Fibroblast of lung (primary cell): ENCODE measurements at regions not wholly inside any gene's neighbourhood (a gene's known extent, or its start where the extent isn't known, plus 50 kb on each side); places are given as distances from the start of the nearest gene placed in this dataset.
A peak's percentile ranks its signal among the peaks of the same experiment; 100 is the strongest.

ENCODE experiments used
- DNase-seq, 2 donors: peaks; one replicate each; pipeline versions ENCODE4 v3.0.0 to v3.0.0-alpha.2; 2010; ENCODE audit warnings: low read depth in 2 of 2
- H2AFZ ChIP-seq: 2 replicates; pipeline ENCODE4 v1.5.1; 2012; ENCODE audit warnings: low read length, control low read depth, inconsistent platforms
- H3K27ac ChIP-seq: 2 replicates; pipeline ENCODE4 v1.5.1; 2011; ENCODE audit warnings: low read length, control low read depth; ENCODE audit not compliant: insufficient read depth
- H3K27me3 ChIP-seq: 2 replicates; pipeline ENCODE4 v1.5.1; 2011; ENCODE audit warnings: mild to moderate bottlenecking, low read length; ENCODE audit not compliant: control insufficient read depth, insufficient read depth
- H3K36me3 ChIP-seq: 2 replicates; pipeline ENCODE4 v1.5.1; 2011; ENCODE audit warnings: low read length; ENCODE audit not compliant: control insufficient read depth, insufficient read depth
- H3K4me1 ChIP-seq: 2 replicates; pipeline ENCODE4 v1.5.1; 2011; ENCODE audit warnings: low read length; ENCODE audit not compliant: control insufficient read depth, insufficient read depth; ENCODE audit errors: extremely low read depth
- H3K4me2 ChIP-seq: 2 replicates; pipeline ENCODE4 v1.5.1; 2011; ENCODE audit warnings: low read length, control low read depth; ENCODE audit not compliant: insufficient read depth; ENCODE audit errors: extremely low read depth
- H3K4me3 ChIP-seq, 4 experiments: fragments of 200-600 bp in 1 of 4; sonication (generic) in 1 of 4; replicated peaks in 1 of 4; 2 replicates each; pipeline ENCODE4 v1.5.1; 2011 to 2016; ENCODE audit warnings: low read length in 4 of 4, low read depth in 3 of 4, mild to moderate bottlenecking in 3 of 4, control low read depth in 2 of 4, inconsistent platforms in 1 of 4, mixed read lengths in 1 of 4; ENCODE audit not compliant: insufficient read depth in 1 of 4; ENCODE audit errors: control extremely low read depth in 1 of 4
- H3K79me2 ChIP-seq: 2 replicates; pipeline ENCODE4 v1.5.1; 2012; ENCODE audit warnings: mild to moderate bottlenecking, low read length, inconsistent platforms; ENCODE audit not compliant: control insufficient read depth, insufficient read depth
- H3K9ac ChIP-seq: 2 replicates; pipeline ENCODE4 v1.5.1; 2011; ENCODE audit warnings: mild to moderate bottlenecking, low read length, control low read depth; ENCODE audit not compliant: insufficient read depth
- H3K9me3 ChIP-seq: 2 replicates; pipeline ENCODE4 v1.5.1; 2012; ENCODE audit warnings: low read depth, low read length; ENCODE audit not compliant: control insufficient read depth, insufficient read depth
- H4K20me1 ChIP-seq: 2 replicates; pipeline ENCODE4 v1.5.1; 2011; ENCODE audit warnings: low read length; ENCODE audit not compliant: control insufficient read depth, insufficient read depth; ENCODE audit errors: extremely low read depth
- CTCF ChIP-seq, 2 donors: IDR thresholded peaks in 1 of 2; conservative IDR thresholded peaks in 1 of 2; 1 replicate in 1 of 2; 2 replicates in 1 of 2; pipeline ENCODE4 v1.5.1; 2011 to 2012; ENCODE audit warnings: low read length in 2 of 2, control low read depth in 1 of 2, inconsistent platforms in 1 of 2, low read depth in 1 of 2, mild to moderate bottlenecking in 1 of 2
- EZH2 ChIP-seq: IDR thresholded peaks from 2 replicates; pipeline ENCODE4 v1.5.1; 2012; ENCODE audit warnings: low read length, control low read depth, mild to moderate bottlenecking; ENCODE audit errors: missing control alignments

- TF ChIP-seq CTCF (conservative IDR thresholded peaks at IDR 0.05 in 1 of 2, IDR thresholded peaks at IDR 0.05 in 1 of 2; ENCODE audit: low read depth in 1 of 2, low read length in 2 of 2) (peak; percentile 20 to 78), EZH2 (no peak)
- H3K9me3 ChIP-seq: no peaks in the 10 kb centered on the region
- no peaks in the 10 kb centered on the region for H3K79me2 ChIP-seq
- peak; percentile 29 to 42 for DNase-seq
- H3K4me2 ChIP-seq: no peak overlapping the region
- no peaks in the 10 kb centered on the region for H3K4me1 ChIP-seq
- H4K20me1 ChIP-seq: no peaks in the 10 kb centered on the region
- H3K36me3 ChIP-seq: no peaks in the 10 kb centered on the region
- H2AFZ ChIP-seq: no peak overlapping the region
- H3K4me3 ChIP-seq: no peak overlapping the region
- H3K27me3 ChIP-seq: no peaks in the 10 kb centered on the region
- no peak overlapping the region for H3K27ac ChIP-seq
- H3K9ac ChIP-seq: no peak overlapping the region
Observed at GRCh38 chr12:30440826-30441602, 254.7 kb downstream of the IPO8 start.

DNA sequence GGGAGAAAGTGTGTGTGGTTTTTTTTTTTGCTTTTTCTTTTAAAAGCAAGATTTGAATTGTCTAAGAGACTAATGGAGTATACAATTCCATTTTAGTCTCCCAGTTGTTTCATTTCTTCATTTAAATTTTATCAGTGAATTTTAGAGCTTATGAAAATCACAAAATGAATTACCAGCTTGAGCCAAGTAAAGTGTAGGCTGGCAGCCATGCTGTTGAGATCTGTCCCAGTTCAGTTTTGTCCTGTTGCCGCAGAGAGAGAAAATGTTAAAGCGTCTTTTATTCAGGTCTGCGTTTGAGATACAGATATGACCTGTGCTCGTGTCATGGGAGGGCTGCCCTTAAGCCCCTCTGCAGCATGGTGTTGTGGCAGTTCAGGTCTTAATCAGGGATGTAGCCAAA lies 256.5 kb downstream of the IPO8 start:
- no peaks in the 10 kb centered on the region for H4K20me1 ChIP-seq

GRCh38 chr12:30438601-30439041 lies 257.0 kb downstream of the IPO8 start:
- no peak overlapping the region for H3K27ac ChIP-seq
- H3K9me3 ChIP-seq: no peaks in the 10 kb centered on the region
- H3K9ac ChIP-seq: no peak overlapping the region
- H2AFZ ChIP-seq: no peak overlapping the region
- no peak overlapping the region for H3K4me3 ChIP-seq
- no peaks in the 10 kb centered on the region for H3K27me3 ChIP-seq
- no peaks in the 10 kb centered on the region for H4K20me1 ChIP-seq
- no peaks in the 10 kb centered on the region for H3K36me3 ChIP-seq
- no peak overlapping the region for H3K4me2 ChIP-seq
- TF ChIP-seq CTCF (conservative IDR thresholded peaks at IDR 0.05 in 1 of 2, IDR thresholded peaks at IDR 0.05 in 1 of 2; ENCODE audit: low read depth in 1 of 2, low read length in 2 of 2) (no peak), EZH2 (no peak)
- no peaks in the 10 kb centered on the region for H3K79me2 ChIP-seq
- DNase-seq: no peak
- no peaks in the 10 kb centered on the region for H3K4me1 ChIP-seq

More for the DNA sequence above, 256.5 kb downstream of the IPO8 start:
- Histone ChIP-seq H3K79me2 (no peaks in the 10 kb centered on the region), H3K36me3 (no peaks in the 10 kb centered on the region), H3K9me3 (no peaks in the 10 kb centered on the region), H2AFZ (no peak overlapping the region), H3K4me3 (no peak overlapping the region), H3K4me1 (no peaks in the 10 kb centered on the region), H3K27me3 (no peaks in the 10 kb centered on the region), H3K27ac (no peak overlapping the region), H3K4me2 (no peak overlapping the region), H3K9ac (no peak overlapping the region)
- no peak for DNase-seq
- no peak for TF ChIP-seq EZH2
- no peak for TF ChIP-seq CTCF (conservative IDR thresholded peaks at IDR 0.05 in 1 of 2, IDR thresholded peaks at IDR 0.05 in 1 of 2; ENCODE audit: low read depth in 1 of 2, low read length in 2 of 2)
